ENCODE measurements at regions not wholly inside any gene's neighbourhood (a gene's known extent, or its start where the extent isn't known, plus 50 kb on each side); places are given as distances from the start of the nearest gene placed in this dataset.

- TF ChIP-seq GABPA (IDR thresholded peaks at IDR 0.05; ENCODE audit: low read depth): no peak
- TF ChIP-seq CTCF (IDR thresholded peaks at IDR 0.05): no peak
- TF ChIP-seq RAD21 (IDR thresholded peaks at IDR 0.05; ENCODE audit: low read length): no peak
- TF ChIP-seq USF2 (IDR thresholded peaks at IDR 0.05; ENCODE audit: borderline replicate concordance, low read depth, low read length): no peak
- TF ChIP-seq TCF12 (IDR thresholded peaks at IDR 0.05): no peak
- no peak for TF ChIP-seq EZH2phosphoT487 (IDR thresholded peaks at IDR 0.05; ENCODE audit: borderline replicate concordance, low read depth)
- no peak for TF ChIP-seq IRF3 (IDR thresholded peaks at IDR 0.05; ENCODE audit: low read depth, low read length)
- no peak for TF ChIP-seq EP300 (IDR thresholded peaks at IDR 0.05; ENCODE audit: borderline replicate concordance in 1 of 2, low read depth in 1 of 2, low read length in 1 of 2)
- no peak for TF ChIP-seq NRF1 (IDR thresholded peaks at IDR 0.05; ENCODE audit: low read depth, low read length)
- TF ChIP-seq TAF1 (IDR thresholded peaks at IDR 0.05; ENCODE audit: borderline replicate concordance, low read depth, low read length): no peak
- no peak for TF ChIP-seq CHD2 (IDR thresholded peaks at IDR 0.05; ENCODE audit: low read length, partially characterized antibody)
- no peak for TF ChIP-seq NFIC (IDR thresholded peaks at IDR 0.05; ENCODE audit: borderline replicate concordance)
These were observed 368.0 kb upstream of the IRX2 start for GRCh38 chr5:3119435-3119834.
